ENCODE measurements at regions not wholly inside any gene's neighbourhood (a gene's known extent, or its start where the extent isn't known, plus 50 kb on each side); places are given as distances from the start of the nearest gene placed in this dataset.

DNA sequence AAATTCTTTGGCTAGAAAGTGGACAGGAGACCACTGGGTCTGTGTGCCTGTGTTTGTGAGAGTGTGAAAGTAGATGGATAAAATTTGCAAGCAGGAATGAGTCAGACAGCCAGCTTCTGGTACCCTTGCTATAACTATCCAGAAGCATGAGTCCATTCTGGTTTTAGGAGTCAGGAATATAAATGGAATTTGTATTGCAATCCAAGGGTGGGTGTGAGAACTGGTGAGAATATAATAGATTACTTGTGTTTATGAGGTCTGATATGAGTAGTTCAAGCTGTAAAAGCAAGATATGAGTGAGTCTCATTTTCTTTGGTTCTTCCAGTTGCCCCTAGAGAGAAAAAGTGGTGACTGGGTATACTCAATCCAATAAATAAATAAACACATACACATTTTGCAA lies 212.7 kb upstream of the TAPT1 start:
- TF ChIP-seq, protein P1, sequence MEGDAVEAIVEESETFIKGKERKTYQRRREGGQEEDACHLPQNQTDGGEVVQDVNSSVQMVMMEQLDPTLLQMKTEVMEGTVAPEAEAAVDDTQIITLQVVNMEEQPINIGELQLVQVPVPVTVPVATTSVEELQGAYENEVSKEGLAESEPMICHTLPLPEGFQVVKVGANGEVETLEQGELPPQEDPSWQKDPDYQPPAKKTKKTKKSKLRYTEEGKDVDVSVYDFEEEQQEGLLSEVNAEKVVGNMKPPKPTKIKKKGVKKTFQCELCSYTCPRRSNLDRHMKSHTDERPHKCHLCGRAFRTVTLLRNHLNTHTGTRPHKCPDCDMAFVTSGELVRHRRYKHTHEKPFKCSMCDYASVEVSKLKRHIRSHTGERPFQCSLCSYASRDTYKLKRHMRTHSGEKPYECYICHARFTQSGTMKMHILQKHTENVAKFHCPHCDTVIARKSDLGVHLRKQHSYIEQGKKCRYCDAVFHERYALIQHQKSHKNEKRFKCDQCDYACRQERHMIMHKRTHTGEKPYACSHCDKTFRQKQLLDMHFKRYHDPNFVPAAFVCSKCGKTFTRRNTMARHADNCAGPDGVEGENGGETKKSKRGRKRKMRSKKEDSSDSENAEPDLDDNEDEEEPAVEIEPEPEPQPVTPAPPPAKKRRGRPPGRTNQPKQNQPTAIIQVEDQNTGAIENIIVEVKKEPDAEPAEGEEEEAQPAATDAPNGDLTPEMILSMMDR (IDR thresholded peaks at IDR 0.05): no peak
- TF ChIP-seq POLR2A (IDR thresholded peaks at IDR 0.05): no peak
